Right lobe of liver (tissue), 4 donors: ENCODE measurements at regions not wholly inside any gene's neighbourhood (a gene's known extent, or its start where the extent isn't known, plus 50 kb on each side); places are given as distances from the start of the nearest gene placed in this dataset.

Experiments used
- POLR2A ChIP-seq: fragments of 450-650 bp; IDR thresholded peaks from one replicate; pipeline ENCODE4 v1.6.1; 2017; ENCODE audit warnings: antibody characterized with exemption, mild to moderate bottlenecking
- TF ChIP-seq, protein P1 (sequence below), 4 donors: fragments of 200-600 bp in 3 of 4; fragments of 450-650 bp in 1 of 4; IDR thresholded peaks; one replicate each; pipeline versions ENCODE4 v1.5.1 to v1.8.0; 2016 to 2022; ENCODE audit warnings: antibody characterized with exemption in 4 of 4, mild to moderate bottlenecking in 2 of 4
- donor health status: DM: no; HTN: no; CAD: no.
- donor health status: DM: no; HTN: no; CAD: no.
- donor health status: DM: no; HTN: yes; CAD: no.

DNA sequence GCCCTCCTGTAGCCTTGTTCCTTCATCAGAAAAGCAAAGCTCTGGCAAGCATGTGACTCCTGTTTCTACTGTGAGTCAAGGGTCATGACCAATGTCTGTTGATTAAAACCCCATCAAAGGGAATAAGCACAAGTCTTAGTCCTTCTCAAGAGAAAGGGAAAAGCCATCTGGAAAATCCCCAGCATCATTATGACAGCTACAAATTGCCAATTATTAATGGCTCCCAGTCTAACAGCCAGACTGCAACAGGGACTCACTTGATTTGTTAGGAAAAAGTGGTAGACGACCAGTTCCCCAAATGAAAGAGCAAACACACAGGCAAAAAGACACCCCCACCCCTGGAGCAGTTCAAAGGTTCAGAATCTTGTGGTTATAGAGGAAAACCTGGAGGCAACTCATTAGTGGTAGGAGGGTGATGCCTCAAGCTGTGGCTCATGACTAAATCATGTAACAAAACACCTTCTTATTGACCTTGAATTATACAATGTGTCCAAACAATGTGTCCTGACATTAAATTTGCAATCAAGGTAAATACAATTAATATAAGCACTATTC is 315.7 kb downstream of the HNRNPD start:
- TF ChIP-seq, protein P1, sequence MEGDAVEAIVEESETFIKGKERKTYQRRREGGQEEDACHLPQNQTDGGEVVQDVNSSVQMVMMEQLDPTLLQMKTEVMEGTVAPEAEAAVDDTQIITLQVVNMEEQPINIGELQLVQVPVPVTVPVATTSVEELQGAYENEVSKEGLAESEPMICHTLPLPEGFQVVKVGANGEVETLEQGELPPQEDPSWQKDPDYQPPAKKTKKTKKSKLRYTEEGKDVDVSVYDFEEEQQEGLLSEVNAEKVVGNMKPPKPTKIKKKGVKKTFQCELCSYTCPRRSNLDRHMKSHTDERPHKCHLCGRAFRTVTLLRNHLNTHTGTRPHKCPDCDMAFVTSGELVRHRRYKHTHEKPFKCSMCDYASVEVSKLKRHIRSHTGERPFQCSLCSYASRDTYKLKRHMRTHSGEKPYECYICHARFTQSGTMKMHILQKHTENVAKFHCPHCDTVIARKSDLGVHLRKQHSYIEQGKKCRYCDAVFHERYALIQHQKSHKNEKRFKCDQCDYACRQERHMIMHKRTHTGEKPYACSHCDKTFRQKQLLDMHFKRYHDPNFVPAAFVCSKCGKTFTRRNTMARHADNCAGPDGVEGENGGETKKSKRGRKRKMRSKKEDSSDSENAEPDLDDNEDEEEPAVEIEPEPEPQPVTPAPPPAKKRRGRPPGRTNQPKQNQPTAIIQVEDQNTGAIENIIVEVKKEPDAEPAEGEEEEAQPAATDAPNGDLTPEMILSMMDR (IDR thresholded peaks at IDR 0.05) = no peak
- no peak for TF ChIP-seq POLR2A
